ENCODE measurements at regions not wholly inside any gene's neighbourhood (a gene's known extent, or its start where the extent isn't known, plus 50 kb on each side); places are given as distances from the start of the nearest gene placed in this dataset.

GRCh38 chr12:115464111-115464581, 780.2 kb upstream of the TBX3 start:
- DNase-seq (ENCODE audit: low spot score) = no peak

GRCh38 chr12:115461401-115461800, 777.4 kb upstream of the TBX3 start:
- DNase-seq (ENCODE audit: low spot score) = no peak

- DNase-seq (ENCODE audit: low spot score) = no peak
Measured at GRCh38 chr12:115457798-115458197, 773.8 kb upstream of the TBX3 start.

GRCh38 chr12:115456946-115457689, 773.1 kb upstream of the TBX3 start:
- DNase-seq (ENCODE audit: low spot score) = peak; percentile 63

- DNase-seq (ENCODE audit: low spot score) = no peak
Measured at GRCh38 chr12:115455268-115455681, 771.3 kb upstream of the TBX3 start.

DNA sequence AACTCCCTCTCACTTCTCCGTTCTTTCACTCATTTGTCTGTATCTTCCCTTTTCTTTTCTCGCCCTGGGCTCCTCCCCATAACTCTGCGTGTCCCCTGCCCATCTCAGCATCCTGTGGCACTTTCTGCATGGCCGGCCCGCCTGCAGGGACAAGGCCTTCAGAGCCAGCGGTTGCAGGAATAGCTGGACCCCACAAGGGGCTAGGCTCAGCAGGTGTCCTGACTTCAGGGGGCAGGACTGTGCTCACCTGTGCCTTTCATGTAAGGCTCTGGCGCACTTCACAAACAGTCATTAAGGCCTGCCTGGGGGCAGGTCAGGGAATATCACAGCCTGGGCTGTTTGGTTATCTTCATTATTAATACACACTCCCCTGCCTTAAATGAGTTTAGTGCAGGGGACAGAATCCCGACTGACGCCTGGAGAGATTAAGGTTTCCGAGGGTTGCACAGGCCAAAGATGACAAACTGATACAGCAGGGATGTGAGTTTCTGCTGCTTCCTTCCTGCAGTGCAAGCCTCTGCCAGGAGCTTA, 768.8 kb upstream of the TBX3 start:
- DNase-seq (ENCODE audit: low spot score) = no peak

- DNase-seq (ENCODE audit: low spot score) = peak; percentile 31
Measured at GRCh38 chr12:115451780-115452736, 768.1 kb upstream of the TBX3 start.

- DNase-seq (ENCODE audit: low spot score) = no peak
Measured at GRCh38 chr12:115451151-115451779, 767.3 kb upstream of the TBX3 start.

DNA sequence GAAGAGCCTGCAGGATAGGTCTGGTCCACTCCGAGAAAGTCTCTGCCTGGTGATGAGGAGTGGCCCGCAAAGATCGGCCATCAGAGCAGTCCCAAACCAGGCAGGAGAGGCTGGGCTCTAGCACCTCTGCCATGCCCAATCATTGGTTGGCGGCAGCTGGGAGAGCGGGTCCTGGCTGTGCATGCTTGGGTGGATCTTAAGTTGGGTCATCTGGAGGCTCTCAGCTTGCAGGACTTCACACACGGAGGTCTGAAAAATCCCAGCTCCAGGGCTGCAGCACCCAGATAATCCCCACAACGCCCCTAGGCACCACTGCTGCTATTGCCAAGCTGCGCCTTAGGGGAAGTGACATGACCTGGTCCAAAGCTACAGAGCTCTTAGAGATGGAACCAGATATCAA, 766.7 kb upstream of the TBX3 start:
- DNase-seq (ENCODE audit: low spot score) = no peak

DNA sequence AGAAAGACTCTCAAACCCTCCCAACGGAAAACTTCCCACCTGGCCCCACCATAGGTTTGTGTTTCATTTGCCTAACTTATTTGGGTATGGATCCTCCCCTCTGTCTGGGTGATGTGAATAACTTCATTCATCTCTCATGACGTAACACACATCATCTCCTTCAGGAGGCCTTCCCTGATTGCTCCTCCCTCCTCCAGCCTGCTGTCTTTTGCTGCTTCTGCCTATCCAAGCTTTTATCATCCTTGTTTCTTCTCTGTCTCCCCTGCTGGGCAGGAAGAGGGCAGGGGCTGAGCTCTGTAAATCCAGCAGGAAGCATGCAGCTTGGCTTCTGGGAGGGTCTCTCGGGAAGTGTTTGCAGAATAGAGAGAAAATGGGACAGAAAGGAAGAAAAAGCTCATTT, 766.0 kb upstream of the TBX3 start:
- no peak for DNase-seq (ENCODE audit: low spot score)

GRCh38 chr12:115449526-115449925, 765.6 kb upstream of the TBX3 start:
- DNase-seq (ENCODE audit: low spot score) = no peak

- no peak for DNase-seq (ENCODE audit: low spot score)
Measured at GRCh38 chr12:115444346-115444745, 760.4 kb upstream of the TBX3 start.

GRCh38 chr12:115443351-115443938, 759.5 kb upstream of the TBX3 start:
- DNase-seq (ENCODE audit: low spot score) = no peak

DNA sequence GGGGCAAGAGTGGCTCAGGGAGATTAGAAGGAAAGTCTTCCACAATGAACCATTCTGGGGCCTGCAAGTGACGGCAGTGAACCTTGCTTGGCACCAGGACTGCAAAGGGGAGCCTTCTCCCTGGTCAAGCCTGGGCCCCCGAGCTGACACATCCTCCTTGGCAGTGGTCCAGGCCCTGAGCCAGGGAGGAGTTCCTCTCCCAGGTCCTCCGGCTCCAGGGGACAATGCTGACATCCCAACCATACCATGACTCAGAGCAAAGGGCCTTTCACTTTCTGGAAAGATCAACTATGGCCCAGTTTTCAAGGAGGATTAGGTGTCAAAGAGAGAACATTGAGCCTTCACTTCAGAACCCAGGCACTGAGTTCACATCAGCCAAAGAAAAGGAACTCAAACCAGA, 756.5 kb upstream of the TBX3 start:
- DNase-seq (ENCODE audit: low spot score) = no peak

DNA sequence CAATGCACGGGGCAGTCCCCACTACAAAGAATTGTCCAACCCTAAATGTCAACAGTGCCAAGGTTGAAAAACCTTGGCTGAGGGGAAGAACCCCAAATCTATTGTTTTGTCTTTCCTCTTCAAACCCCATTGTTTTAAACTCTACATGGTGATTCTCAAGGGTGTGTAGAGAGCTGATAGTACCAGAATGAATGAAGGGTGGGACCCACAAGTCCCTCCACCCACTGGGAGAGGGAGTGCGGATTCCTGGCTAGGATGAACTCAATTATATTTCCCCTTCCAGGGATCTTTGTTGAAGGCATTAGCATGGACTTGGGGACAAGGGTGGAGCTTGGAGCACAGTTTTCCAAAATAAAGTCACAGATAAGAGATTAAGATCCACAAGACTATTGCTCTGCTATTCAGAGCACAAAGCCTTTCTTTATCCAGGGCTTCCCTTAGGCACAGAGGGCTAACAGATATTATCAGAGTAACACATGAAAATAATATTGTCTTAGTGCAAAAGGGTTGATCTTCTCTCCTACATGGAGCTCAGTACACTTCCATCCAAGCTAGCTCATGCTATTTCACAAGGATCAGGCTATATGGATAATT, 755.1 kb upstream of the TBX3 start:
- DNase-seq (ENCODE audit: low spot score) = no peak

GRCh38 chr12:115438314-115438713, 754.3 kb upstream of the TBX3 start:
- DNase-seq (ENCODE audit: low spot score) = no peak

DNA sequence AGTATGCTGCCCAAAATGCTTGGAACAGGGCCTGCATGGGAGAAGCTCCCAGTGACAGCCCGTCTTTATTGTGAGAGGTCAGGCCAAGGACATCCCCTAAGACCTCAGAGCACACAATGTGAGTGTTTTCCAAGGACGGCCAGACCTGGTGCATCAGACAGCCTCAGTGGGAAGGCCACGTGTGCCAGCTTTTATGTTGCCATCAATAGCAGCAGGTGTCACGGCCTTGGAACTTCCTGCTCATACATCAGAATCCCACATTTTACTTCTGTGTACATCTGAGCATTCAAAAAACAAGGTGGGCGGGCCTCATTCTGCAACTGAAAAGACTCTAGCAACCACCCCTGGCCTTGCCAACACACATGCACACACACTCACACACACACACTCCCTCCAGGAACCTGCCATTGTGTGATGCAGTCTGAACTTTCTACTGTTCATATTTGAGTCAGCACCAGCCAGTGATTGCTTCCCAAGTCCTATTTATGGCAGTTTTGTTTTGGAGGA, 753.1 kb upstream of the TBX3 start:
- DNase-seq (ENCODE audit: low spot score) = no peak

GRCh38 chr12:115433014-115433634, 749.1 kb upstream of the TBX3 start:
- DNase-seq (ENCODE audit: low spot score) = no peak

GRCh38 chr12:115430636-115431035, 746.7 kb upstream of the TBX3 start:
- no peak for DNase-seq (ENCODE audit: low spot score)

DNA sequence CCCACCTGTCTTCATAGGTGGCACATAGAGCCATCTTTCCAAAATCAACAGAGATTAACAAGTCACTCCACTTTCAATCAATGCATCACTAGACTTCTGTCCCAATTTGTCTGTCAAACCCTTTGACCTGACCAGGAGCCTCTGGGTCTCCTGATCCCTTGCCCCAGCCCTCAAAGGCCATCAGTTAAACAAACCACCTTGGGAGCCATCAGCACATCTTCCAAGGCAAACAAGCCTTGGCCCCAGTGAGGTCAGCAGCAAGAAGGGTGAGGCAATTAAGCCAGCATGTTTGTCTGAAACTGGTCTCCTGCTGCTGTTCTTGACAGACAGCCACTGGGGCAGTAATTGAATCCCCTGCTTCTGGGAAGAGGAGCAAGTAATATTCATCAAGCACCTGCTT, 742.8 kb upstream of the TBX3 start:
- no peak for DNase-seq (ENCODE audit: low spot score)

DNA sequence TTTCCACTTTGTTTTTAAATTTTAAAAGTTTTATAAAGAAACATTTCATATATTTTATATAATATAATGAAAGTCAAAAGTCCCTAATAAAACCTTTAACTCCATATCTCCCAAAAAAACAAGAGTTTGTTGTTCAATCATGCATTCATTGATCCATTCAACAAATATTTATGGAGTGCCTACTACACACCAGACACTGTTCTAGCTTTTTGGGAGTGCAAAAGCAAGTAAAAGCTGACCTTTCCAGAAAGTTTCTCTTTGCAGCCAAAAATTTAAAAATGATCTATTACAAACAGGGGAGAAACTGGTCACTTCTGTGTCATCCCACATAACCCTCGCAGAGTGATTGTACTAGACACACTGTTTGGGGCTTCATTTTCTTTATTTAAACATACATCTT, 740.0 kb upstream of the TBX3 start:
- no peak for DNase-seq (ENCODE audit: low spot score)
